BJ (cell line): ENCODE measurements at regions not wholly inside any gene's neighbourhood (a gene's known extent, or its start where the extent isn't known, plus 50 kb on each side); places are given as distances from the start of the nearest gene placed in this dataset.

Experiments
- CTCF ChIA-PET: fragments of 350-600 bp; formaldehyde crosslinking; extraction: SDS; loops from one replicate; lab custom pipeline; 2021; ENCODE audit warnings: antibody characterized with exemption, inconsistent platforms; lab: Yijun Ruan, JAX
- POLR2A ChIA-PET: fragments of 300-600 bp; sonication (Branson Sonifier 250); formaldehyde crosslinking; extraction: SDS; loops from one replicate; lab custom pipeline; 2021; ENCODE audit warnings: antibody characterized with exemption; lab: Charles Lee
- DNase-seq: peaks from one replicate; pipeline ENCODE4 v3.0.0-alpha.2; 2011; ENCODE audit warnings: low read depth
- H3K27me3 ChIP-seq: 2 replicates; pipeline ENCODE4 v1.6.0; 2011; ENCODE audit warnings: low read length; ENCODE audit not compliant: control insufficient read depth, insufficient read depth
- H3K36me3 ChIP-seq: 2 replicates; pipeline ENCODE4 v1.5.1; 2011; ENCODE audit warnings: low read length; ENCODE audit not compliant: control insufficient read depth, insufficient read depth
- H3K4me3 ChIP-seq: 2 replicates; pipeline ENCODE4 v1.5.1; 2011; ENCODE audit warnings: low read depth, mild to moderate bottlenecking, control low read depth, low read length
- TF ChIP-seq, protein P1 (sequence below): IDR thresholded peaks from 2 replicates; pipeline ENCODE4 v1.5.1; 2011; ENCODE audit warnings: low read depth, mild to moderate bottlenecking, control low read depth, inconsistent platforms, low read length, moderate library complexity; ENCODE audit not compliant: insufficient read depth

DNA sequence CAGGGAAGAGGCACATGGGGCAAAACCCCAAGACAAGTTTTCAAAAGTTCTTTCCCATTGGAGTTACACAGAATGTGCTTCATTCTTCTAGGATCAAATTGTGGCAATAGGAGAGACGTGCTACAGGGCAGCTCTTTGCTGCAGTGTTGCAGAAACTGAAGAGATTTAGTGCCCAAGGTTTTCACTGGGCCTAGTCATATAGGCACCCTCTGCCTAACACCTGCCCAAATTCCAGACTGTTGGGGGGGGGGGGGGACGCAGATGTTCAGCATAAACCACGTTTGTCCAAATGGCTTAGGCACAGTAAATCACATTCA lies 346.8 kb upstream of the ZNF717 start:
- POLR2A ChIA-PET = no interaction called here
- Histone ChIP-seq H3K27me3 (no peaks in the 10 kb centered on the region), H3K4me3 (no peak overlapping the region), H3K36me3 (no peaks in the 10 kb centered on the region)
- TF ChIP-seq, protein P1, sequence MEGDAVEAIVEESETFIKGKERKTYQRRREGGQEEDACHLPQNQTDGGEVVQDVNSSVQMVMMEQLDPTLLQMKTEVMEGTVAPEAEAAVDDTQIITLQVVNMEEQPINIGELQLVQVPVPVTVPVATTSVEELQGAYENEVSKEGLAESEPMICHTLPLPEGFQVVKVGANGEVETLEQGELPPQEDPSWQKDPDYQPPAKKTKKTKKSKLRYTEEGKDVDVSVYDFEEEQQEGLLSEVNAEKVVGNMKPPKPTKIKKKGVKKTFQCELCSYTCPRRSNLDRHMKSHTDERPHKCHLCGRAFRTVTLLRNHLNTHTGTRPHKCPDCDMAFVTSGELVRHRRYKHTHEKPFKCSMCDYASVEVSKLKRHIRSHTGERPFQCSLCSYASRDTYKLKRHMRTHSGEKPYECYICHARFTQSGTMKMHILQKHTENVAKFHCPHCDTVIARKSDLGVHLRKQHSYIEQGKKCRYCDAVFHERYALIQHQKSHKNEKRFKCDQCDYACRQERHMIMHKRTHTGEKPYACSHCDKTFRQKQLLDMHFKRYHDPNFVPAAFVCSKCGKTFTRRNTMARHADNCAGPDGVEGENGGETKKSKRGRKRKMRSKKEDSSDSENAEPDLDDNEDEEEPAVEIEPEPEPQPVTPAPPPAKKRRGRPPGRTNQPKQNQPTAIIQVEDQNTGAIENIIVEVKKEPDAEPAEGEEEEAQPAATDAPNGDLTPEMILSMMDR = no peak
- DNase-seq = no peak
- CTCF ChIA-PET = no interaction called here

- no peak for DNase-seq
- no peaks in the 10 kb centered on the region for H3K36me3 ChIP-seq
- ChIA-PET POLR2A (no interaction called here), CTCF (no interaction called here)
- H3K4me3 ChIP-seq = no peak overlapping the region
- no peaks in the 10 kb centered on the region for H3K27me3 ChIP-seq
- TF ChIP-seq, protein P1 = no peak
Measured at GRCh38 chr3:76134166-76134565, 348.8 kb upstream of the ZNF717 start.

- TF ChIP-seq, protein P1 = no peak
- POLR2A ChIA-PET = no interaction called here
- CTCF ChIA-PET = interaction anchor here (1.2 kb wide), 1 partner anchor 23 kb away, joined by 3 read pairs; no protein-coding TSS in a partner anchor
- no peak overlapping the region for H3K4me3 ChIP-seq
- no peaks in the 10 kb centered on the region for H3K36me3 ChIP-seq
- DNase-seq = no peak
- H3K27me3 ChIP-seq = no peaks in the 10 kb centered on the region
Measured at GRCh38 chr3:76138921-76139320, 353.6 kb upstream of the ZNF717 start.

- H3K36me3 ChIP-seq = no peaks in the 10 kb centered on the region
- TF ChIP-seq, protein P1 = no peak
- no peak for DNase-seq
- ChIA-PET POLR2A (no interaction called here), CTCF (no interaction called here)
- no peak overlapping the region for H3K4me3 ChIP-seq
- H3K27me3 ChIP-seq = no peaks in the 10 kb centered on the region
Measured at GRCh38 chr3:76147846-76148245, 362.5 kb upstream of the ZNF717 start.

DNA sequence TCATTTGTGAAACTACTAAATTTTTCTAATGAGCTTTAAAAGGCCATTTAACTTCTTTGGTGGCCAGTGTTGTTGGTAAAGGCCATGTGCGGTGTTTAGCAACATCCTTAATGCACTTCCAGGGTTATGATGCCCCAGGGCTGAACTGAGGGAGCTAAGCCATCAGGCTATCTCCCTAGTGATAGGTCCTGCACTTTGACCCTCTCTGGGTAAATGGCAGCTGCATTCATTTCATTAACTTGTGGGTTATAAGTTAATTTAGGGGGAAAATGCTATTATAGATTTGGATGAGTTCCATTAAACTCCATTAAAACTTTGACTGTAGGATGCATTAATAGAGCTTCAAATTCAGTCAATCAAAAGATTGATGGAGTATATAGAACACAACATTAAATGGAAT lies 366.7 kb upstream of the ZNF717 start:
- no peak for DNase-seq
- Histone ChIP-seq H3K36me3 (no peaks in the 10 kb centered on the region), H3K4me3 (no peak overlapping the region), H3K27me3 (no peaks in the 10 kb centered on the region)
- TF ChIP-seq, protein P1 = no peak
- CTCF ChIA-PET = no interaction called here
- POLR2A ChIA-PET = no interaction called here
